Testis (tissue), 2 donors: ENCODE measurements at regions not wholly inside any gene's neighbourhood (a gene's known extent, or its start where the extent isn't known, plus 50 kb on each side); places are given as distances from the start of the nearest gene placed in this dataset.
"Not testable (repeated sequence)": the region's sequence is repeated elsewhere in the genome, so short reads cannot be mapped to it uniquely, and the experiment has no call there.

Experiments used
- DNase-seq: peaks from one replicate; pipeline ENCODE4 v3.0.0-alpha.2; 2019
- H3K27ac ChIP-seq, 2 donors: fragments of 200-600 bp; sonication (generic); one replicate each; pipeline ENCODE4 v1.5.1; 2019
- H3K27me3 ChIP-seq: fragments of 200-600 bp; sonication (generic); one replicate; pipeline ENCODE4 v1.5.1; 2019
- H3K36me3 ChIP-seq: fragments of 200-600 bp; sonication (generic); one replicate; pipeline ENCODE4 v1.5.1; 2017; ENCODE audit warnings: low read depth; ENCODE audit errors: missing control alignments
- H3K4me1 ChIP-seq: fragments of 200-600 bp; sonication (generic); one replicate; pipeline ENCODE4 v1.5.1; 2019
- H3K4me3 ChIP-seq, 2 donors: fragments of 200-600 bp; sonication (generic); one replicate each; pipeline ENCODE4 v1.5.1; 2017 to 2019
- H3K9me3 ChIP-seq: fragments of 200-600 bp; sonication (generic); one replicate; pipeline ENCODE4 v1.5.1; 2017
- CTCF ChIP-seq, 3 experiments: fragments of 450-650 bp in 2 of 3; fragments of 200-600 bp in 1 of 3; sonication (generic) in 1 of 3; IDR thresholded peaks; one replicate each; pipeline ENCODE4 v1.5.1; 2016 to 2019; ENCODE audit warnings: antibody characterized with exemption in 3 of 3, mild to moderate bottlenecking in 2 of 3, moderate library complexity in 1 of 3
- POLR2A ChIP-seq: fragments of 450-650 bp; IDR thresholded peaks from one replicate; pipeline ENCODE4 v1.6.1; 2017; ENCODE audit warnings: antibody characterized with exemption, mild to moderate bottlenecking, moderate library complexity
- WGBS, 2 donors: methylation state at CpG; one replicate each; pipeline ENCODE4 v1.1.5; 2018; 5-methylcytosine and 5-hydroxymethylcytosine counted together
- intact Hi-C: fragments of 100-400 bp; cut with DNase I; formaldehyde crosslinking; loops from one replicate; pipeline ENCODE4 v1.15.1; 2023; ENCODE audit warnings: low total_unique reads

- no peaks in the 10 kb centered on the region for H3K4me1 ChIP-seq
- H3K9me3 ChIP-seq = no peaks in the 10 kb centered on the region
- DNase-seq = no peak
- intact Hi-C loops = no loop called here
- 54 to 65% methylated on average over 3 of the region's 3 CpGs for WGBS, 2 donors
- H3K4me3 ChIP-seq = no peak overlapping the region
- no peaks in the 10 kb centered on the region for H3K27me3 ChIP-seq
- TF ChIP-seq POLR2A = no peak
- no peak for TF ChIP-seq CTCF (IDR thresholded peaks at IDR 0.05)
- H3K27ac ChIP-seq = no peak overlapping the region
- H3K36me3 ChIP-seq = no peaks in the 10 kb centered on the region
Measured at GRCh38 chr5:92836855-92837755, 743.9 kb downstream of the NR2F1-AS1 start.

- H3K27ac ChIP-seq = no peak overlapping the region
- TF ChIP-seq POLR2A = no peak
- no peak for TF ChIP-seq CTCF (IDR thresholded peaks at IDR 0.05)
- 0 to 4% methylated on average over 1 of the region's 1 CpG for WGBS, 2 donors
- H3K4me3 ChIP-seq = no peak overlapping the region
- intact Hi-C loops = no loop called here
- no peaks in the 10 kb centered on the region for H3K27me3 ChIP-seq
- no peaks in the 10 kb centered on the region for H3K36me3 ChIP-seq
- no peaks in the 10 kb centered on the region for H3K4me1 ChIP-seq
- no peak for DNase-seq
- H3K9me3 ChIP-seq = no peaks in the 10 kb centered on the region
Measured at GRCh38 chr5:92835712-92836111, 745.3 kb downstream of the NR2F1-AS1 start.

GRCh38 chr5:92823551-92823950 lies 757.5 kb downstream of the NR2F1-AS1 start:
- H3K36me3 ChIP-seq, intact Hi-C loops, H3K27me3 ChIP-seq, H3K9me3 ChIP-seq, DNase-seq, H3K4me1 ChIP-seq, H3K4me3 ChIP-seq, H3K27ac ChIP-seq: not testable (repeated sequence)
- WGBS, 2 donors = 78 to 94% methylated on average over 3 of the region's 3 CpGs

GRCh38 chr5:92822183-92822582 lies 758.8 kb downstream of the NR2F1-AS1 start:
- H3K4me3 ChIP-seq = no peak overlapping the region
- no peak overlapping the region for H3K27ac ChIP-seq
- no peaks in the 10 kb centered on the region for H3K9me3 ChIP-seq
- WGBS, 2 donors = 75 to 78% methylated on average over 9 of the region's 9 CpGs
- H3K27me3 ChIP-seq = no peaks in the 10 kb centered on the region
- intact Hi-C loops = no loop called here
- no peak for DNase-seq
- H3K36me3 ChIP-seq = no peaks in the 10 kb centered on the region
- no peak for TF ChIP-seq POLR2A
- TF ChIP-seq CTCF (IDR thresholded peaks at IDR 0.05) = no peak
- H3K4me1 ChIP-seq = no peaks in the 10 kb centered on the region

GRCh38 chr5:92809855-92810465 lies 771.1 kb downstream of the NR2F1-AS1 start:
- H3K36me3 ChIP-seq = no peaks in the 10 kb centered on the region
- intact Hi-C loops = no loop called here
- H3K9me3 ChIP-seq = no peaks in the 10 kb centered on the region
- no peak overlapping the region for H3K27ac ChIP-seq
- TF ChIP-seq CTCF (IDR thresholded peaks at IDR 0.05) = no peak
- no peak overlapping the region for H3K4me3 ChIP-seq
- H3K27me3 ChIP-seq = no peaks in the 10 kb centered on the region
- WGBS, 2 donors = 82 to 87% methylated on average over 3 of the region's 3 CpGs
- no peak for DNase-seq
- no peaks in the 10 kb centered on the region for H3K4me1 ChIP-seq
